SK-N-MC (cell line): ENCODE measurements at regions not wholly inside any gene's neighbourhood (a gene's known extent, or its start where the extent isn't known, plus 50 kb on each side); places are given as distances from the start of the nearest gene placed in this dataset.

ENCODE experiments used
- EZH2 ChIP-seq: fragments of 200-600 bp; sonication (generic); IDR thresholded peaks from one replicate; pipeline ENCODE4 v1.6.1; 2017; ENCODE audit warnings: antibody characterized with exemption
- FOXP2 ChIP-seq: optimal IDR thresholded peaks from 2 replicates; pipeline ENCODE3; 2011; ENCODE audit warnings: mild to moderate bottlenecking, moderate library complexity; ENCODE audit not compliant: insufficient read depth; ENCODE audit errors: extremely low read length, control extremely low read depth
- POLR2AphosphoS5 ChIP-seq: IDR thresholded peaks from 2 replicates; pipeline ENCODE4 v1.6.1; 2012; ENCODE audit warnings: mild to moderate bottlenecking, low read depth, low read length, borderline replicate concordance

DNA sequence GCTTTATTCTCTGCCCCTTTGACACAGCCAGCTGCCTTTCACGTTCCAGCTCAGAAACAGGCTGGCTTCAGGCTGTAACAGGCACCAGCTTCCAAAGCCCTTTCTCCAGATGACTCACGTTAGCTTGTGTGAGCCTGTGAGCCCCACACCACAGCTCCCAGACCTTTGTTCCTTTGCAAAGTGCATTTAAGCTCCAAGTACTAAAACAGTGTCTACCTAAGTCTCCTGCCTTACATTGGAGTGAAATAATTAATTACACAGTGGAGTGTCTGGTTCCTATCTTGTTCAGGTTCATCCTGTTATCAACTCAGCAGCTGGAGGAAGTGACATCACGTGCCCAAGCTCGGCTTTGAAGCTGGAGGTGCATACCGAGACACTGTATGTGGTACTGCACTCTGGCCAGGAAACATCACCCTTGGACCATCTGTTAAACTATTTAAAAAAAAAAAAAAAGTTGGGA, 475.8 kb downstream of the FOXO1 start:
- no peak for TF ChIP-seq EZH2
- no peak for TF ChIP-seq POLR2AphosphoS5
- no peak for TF ChIP-seq FOXP2
